GM21529 (cell line): ENCODE measurements at regions not wholly inside any gene's neighbourhood (a gene's known extent, or its start where the extent isn't known, plus 50 kb on each side); places are given as distances from the start of the nearest gene placed in this dataset.
"Not testable (repeated sequence)": the region's sequence is repeated elsewhere in the genome, so short reads cannot be mapped to it uniquely, and the experiment has no call there.

Experiments
- ATAC-seq: cut with Tn5 transposase; IDR thresholded peaks from one replicate; pipeline ENCODE4 v1.9.1; 2021; ENCODE audit not compliant: unreplicated experiment

DNA sequence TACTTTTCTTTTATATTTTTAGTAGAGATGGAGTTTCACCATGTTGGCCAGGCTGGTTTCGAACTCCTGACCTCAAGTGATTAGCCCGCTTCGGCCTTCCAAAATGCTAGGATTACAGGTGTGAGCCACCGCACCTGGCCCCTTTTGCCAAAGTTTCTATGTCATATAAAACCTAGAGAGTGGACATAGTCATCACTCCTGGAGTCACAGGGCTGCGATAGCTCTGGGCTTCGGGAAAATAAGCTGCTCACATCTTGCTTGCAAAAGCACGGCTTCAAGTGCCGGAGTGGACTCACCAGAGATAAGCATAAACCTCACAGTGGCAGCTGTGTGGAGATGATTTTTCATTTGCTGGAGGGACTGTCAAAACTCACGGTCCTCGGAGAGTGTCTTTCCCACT, 171.2 kb downstream of the TEX29 start:
- no peak for ATAC-seq

DNA sequence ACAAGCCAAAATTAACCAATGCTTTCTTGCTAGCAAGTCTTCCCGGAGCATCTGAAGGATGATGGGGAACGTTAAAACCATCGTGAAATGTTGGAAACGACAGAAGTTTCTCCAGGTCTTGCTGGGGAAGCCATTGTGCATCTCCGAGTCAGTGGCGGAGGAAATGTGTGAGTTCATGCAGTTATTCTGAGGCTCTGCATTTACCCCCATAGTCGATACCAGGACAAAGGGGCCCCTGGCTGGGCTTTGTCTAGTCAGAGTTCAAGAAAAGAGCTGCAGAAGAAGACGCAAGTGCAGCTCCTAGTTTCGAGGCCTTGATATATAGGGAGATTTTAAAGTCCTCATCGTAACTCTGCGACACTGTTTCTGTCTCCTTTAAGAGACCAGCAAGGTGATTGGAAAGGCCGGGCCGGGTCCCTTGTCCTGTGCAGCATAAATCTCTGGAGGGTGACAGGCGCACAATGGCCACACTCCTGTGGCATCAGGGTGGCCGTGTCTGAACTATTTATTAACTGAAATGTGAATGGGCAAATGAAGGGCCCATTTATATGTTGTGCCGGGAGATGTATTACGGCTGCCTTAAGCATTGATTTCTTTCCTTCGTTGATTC, 172.0 kb downstream of the TEX29 start:
- no peak for ATAC-seq

DNA sequence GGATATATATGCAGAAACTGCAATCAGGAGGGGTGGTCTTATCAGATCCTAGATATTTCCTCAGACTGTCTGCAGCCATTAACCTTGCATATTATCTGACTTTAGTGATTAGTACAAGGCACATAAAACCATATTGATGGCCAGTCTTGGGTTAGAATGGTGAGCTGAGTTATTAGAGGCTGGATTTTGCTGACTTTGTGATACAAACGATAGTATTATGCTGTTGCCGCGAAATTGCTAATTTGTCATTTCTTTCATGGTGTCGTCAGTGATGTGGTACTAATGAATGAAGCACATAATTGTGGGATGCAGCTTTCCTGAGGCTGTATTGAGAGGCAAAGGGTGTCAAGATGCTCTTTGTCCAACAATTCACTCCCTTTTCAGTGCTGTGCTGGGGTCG, 172.5 kb downstream of the TEX29 start:
- ATAC-seq = no peak

DNA sequence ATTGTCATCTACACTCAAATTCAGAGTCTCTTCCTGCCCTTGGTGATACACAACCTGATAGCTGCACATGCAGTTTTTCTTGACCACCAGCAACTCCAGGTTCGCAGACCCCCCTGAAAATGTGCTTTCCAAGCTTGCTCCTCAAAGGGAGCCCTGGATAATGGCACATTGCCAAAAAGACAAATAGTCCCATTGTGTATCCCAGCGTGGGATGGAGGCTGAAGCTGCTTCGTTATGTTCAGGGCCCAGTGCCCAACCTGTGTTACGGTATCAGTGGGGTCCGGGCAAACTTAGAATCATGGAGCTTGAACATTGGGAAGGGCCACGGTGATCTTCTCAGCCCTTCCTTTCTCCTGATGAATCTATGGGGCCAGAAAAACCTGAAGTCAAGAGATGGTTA, 173.0 kb downstream of the TEX29 start:
- no peak for ATAC-seq

DNA sequence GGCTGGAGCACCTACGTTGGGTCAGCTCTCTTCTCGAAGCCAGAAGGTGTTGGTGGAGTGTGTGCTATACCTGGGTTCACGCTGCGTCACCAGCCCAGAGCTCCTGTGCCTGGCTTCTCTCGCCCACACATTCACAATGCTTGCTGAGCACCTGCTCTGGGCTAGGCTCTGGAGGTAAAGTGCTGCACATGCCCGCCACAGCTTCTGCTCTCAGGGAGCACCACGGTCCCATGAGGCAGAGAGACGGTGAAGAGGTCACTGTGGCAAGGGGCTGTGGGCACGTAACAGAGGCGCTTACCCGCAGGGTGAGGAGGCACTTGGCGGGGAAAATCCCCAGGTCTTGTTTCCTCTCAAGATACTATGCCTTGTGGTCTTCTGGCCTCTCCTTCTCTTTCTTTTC, 174.2 kb downstream of the TEX29 start:
- ATAC-seq = no peak

DNA sequence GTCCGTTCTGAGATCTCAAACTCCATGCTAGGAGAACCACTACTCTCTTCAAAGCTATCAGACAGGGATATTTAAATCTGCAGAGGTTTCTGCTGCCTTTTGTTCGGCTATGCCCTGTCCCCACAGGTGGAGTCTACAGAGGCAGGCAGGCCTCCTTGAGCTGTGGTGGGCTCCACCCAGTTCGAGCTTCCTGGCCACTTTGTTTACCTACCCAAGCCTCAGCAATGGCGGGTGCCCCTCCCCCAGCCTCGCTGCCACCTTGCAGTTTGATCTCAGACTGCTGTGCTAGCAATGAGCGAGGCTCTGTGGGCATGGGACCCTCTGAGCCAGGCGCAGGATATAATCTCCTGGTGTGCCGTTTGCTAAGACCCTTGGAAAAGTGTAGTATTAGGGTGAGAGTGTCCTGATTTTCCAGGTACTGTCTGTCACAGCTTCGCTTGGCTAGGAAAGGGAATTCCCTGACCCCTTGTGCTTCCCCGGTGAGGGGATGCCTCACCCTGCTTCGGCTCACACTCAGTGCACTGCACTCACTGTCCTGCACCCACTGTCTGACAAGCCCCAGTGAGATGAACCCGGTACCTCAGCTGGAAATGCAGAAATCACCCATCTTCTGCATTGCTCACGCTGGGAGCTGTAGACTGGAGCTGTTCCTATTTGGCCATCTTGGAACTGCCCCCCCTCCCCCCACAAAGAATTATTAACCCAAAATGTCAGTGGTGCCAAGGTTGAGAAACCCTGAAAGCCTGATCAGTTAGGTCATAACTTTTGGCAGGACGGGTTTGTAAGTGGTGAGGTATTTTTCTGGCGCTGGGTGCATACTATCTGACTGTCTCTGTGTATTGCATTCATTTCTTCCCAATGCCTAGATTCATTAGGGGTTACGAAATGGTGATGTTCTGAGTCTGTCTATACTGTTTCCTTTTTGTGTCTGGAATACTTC, 181.4 kb downstream of the TEX29 start:
- ATAC-seq = not testable (repeated sequence)

DNA sequence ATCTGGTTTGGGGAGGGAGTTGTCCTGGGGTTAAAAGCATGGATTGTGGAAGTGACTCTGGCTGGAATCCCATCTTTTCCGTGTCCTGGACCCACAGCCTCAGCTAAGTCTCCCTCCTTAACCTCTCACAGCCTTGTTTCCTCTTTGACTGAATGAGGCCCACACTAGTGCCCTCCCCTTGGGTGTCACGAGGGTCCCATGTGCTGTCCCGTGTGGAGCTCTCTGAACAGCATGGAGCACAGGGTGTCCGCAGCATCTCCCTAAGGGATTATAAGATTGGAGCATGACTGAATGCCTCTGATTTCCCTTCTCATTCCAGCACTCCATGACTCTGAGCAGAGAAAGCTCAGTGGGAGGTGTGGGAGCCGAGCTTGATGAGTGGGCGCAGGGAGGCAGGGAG, 182.5 kb downstream of the TEX29 start:
- ATAC-seq = no peak

DNA sequence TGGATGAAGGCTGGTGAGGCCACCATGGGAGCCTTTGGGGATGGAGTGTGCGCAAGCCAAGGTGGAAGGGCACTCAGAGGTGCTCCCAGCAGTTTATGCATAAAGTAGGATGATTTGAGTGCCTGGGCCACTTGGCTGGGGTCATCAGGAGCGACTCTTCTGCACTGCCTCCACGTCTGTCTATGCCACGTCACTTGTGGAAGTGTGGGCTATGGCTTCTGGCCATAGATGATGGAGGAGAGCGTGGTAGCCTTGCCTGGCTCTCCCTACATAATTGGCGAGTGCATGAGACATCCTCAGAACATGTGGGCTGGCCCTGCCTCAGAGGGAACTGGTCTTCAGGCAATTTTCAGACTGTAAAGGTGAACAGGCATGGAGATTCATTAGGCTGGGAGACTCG, 182.9 kb downstream of the TEX29 start:
- no peak for ATAC-seq

DNA sequence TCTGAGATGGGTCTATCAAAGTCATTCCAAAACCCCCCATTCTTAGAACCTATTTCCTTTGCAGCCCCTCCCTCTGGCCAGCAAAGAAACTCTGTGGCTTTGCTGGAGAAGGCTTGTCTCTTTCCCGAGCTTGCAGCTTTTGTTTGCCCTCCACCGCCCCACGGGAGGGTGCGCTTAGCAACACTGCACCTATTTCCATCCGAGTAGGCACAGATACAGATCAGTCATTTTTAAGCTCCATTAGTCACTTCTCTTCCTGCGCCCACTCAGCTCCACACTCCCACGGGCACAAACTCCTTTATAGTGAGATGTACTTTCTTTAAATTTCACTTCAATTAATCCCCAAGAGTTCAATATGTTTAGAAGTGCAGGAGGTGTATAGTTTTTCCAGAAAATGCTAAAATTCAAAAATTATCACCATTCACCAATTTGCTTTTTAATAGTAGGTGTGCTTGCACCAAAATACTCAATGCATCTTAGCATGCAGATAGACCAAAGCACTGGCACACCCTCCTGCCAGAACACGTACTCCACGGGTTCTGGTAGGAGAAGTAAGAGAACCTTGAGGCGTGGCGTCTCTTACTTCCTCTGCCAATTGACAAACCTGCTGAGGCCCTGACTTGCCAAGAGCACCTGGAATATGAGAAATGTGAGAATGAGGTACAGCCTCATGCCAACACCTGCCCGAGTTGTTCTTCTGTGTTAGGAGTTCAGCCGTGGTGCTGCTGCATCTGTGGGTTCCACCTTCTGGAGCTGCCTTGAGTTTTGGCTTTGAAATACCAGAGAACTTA, 183.7 kb downstream of the TEX29 start:
- ATAC-seq = no peak

DNA sequence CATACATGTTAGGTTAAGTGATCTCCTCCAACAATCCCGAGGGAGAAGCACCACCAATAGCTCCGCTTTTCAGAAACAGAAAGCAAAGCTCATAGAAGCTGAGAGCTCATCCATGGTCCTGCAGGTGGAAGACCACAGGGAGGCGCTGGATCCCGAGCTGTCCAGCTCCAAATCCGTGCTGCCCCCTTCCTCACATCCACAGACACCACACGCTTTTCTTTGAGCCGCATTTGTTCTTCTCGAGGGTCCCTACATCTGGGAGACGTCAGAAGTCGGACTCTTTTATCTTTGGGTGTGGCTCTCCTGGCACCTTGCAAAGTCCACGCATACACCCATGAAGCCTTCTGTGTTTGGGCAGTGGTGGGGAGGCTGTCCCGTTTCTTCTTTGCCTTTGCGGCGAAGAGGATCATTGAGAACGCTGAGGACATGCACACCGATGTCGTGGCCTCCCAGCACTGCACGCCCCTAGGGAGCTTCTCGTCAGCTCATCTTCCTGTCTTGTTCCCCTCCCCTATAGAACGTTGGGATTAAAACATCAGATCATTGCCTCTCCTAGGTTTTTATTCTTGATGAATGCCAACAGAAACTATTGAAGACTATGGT, 184.8 kb downstream of the TEX29 start:
- ATAC-seq = no peak

DNA sequence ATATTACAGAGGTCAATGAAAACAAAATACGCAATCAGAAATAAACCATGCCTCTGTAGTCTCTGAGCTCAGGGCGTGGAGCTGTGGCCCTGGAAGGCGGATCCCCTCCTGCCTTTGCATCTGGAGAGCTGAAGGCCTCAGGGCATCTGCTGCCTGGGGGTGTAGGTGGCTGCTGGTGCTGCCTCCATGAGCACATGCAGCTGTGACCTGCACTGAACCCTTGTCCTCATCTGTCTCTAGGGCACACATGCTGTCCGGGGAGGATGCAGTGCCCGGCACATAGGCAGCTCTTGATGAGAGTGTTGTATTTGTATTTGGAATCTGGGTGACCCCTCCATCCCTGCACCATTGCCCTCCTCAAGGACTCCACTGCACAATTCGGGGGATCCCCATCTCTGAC, 185.7 kb downstream of the TEX29 start:
- no peak for ATAC-seq

DNA sequence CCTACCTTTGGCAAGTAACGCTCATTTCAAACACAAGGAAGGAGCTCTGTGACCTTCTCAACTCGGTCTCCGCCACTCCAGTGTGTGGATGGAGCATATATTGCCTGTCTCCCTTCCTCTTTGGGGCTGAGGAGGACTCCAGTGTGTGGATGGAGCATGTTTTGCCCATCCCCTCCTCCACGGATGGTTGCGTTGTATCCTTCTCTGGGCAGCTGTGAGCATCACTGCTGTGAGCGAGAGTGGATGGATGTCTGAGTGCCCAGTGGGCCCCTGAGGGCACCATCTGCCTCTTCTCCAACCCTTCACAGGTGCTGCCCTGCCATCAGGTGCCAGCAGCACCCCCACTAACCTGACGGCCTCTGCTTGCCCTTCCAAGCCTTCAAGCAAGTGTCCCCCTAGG, 186.2 kb downstream of the TEX29 start:
- no peak for ATAC-seq

DNA sequence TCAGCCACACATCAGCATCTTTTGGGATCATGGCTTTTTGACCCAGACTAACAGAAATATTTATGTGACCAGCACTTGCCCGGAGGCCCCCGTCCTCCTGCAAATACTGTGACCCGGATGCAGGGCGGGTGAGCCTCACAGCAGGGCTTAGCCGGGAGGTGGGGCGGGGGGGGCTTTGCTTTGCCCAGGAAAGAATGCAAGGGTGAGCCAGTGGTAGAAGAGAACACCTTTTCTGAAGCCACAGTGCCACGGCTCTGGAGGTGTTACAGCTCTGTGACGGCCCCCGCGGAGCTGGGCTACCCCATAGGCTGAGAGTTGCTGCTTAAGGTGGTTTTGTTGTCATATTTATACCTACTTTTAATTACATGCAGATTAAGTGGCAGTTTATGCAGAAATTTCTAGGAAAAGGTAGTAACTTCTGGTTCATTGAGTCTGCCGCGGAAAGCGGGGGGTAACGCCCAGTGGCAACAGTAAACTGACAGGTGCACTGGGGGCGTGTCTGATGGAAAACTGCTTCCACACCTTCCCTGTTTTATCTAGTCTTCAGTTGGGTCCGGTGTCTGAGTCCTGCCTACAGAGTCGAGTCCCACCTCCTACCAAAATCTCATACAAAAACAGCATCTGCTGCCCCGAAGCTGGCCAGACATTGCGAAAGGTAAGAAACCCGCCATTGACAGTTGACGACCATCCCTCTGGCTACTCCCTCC, 187.9 kb downstream of the TEX29 start:
- no peak for ATAC-seq

DNA sequence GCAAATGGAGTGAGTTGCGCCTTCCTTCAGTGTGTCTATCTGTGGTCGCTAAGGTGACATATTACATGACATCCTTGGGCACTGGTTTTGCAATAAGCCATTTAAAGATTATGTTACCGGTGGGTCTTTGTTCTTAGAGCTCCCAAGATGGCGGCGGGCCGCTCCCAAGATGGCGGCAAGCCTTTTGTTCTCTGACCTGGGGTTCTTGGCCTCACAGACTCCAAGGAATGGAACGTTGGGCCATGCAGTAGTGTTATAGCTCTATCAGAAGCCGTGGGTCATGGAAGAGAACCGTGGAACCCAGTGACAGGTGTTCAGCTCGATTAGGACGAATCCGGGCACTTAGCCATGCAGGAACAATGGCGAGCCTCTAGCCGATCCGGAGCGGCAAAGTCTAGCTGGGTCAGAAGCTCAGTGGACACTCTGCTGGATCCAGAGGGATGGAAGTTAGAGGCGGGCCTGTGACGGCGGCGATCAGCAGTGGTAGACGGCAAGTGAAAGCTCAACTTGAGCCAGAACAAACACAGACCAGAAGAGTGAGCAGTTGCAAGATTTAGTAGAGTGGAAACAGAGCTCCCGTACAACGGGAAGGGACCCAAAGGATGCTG, 188.6 kb downstream of the TEX29 start:
- ATAC-seq = no peak

DNA sequence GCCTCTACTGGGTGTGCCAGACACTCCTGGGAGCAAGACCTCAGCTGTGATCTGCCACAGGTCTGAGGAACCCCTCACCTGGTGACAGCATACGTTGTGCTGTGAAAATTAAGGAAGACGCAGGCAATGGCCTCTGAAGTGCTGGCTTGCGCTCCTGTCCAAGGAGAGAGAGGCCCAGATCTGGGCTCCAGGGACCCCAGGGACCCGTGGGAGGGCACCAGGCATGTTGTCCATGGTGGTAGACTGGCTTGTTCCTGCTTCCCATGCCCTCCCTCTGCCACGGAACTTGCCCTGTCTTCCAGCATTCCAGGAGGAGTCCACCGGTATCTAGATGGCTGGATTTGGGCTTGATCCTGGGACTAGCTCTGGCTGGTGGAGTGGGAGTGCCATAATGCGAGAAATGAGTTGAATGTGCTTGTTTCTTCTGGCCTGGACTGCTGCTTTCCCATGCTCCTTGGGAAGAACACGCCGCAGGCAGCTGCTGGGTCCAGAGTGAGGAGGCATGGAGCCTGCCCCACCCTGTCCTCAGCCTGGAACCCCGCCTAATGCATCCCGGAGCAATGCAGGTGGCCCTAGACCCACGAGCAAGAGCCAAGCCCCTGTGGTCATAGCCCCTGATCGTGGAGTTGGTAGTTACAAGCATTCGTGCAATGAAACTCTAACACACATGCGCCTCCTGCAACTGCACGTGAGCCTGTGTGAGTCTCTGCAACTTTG, 190.2 kb downstream of the TEX29 start:
- ATAC-seq = no peak

DNA sequence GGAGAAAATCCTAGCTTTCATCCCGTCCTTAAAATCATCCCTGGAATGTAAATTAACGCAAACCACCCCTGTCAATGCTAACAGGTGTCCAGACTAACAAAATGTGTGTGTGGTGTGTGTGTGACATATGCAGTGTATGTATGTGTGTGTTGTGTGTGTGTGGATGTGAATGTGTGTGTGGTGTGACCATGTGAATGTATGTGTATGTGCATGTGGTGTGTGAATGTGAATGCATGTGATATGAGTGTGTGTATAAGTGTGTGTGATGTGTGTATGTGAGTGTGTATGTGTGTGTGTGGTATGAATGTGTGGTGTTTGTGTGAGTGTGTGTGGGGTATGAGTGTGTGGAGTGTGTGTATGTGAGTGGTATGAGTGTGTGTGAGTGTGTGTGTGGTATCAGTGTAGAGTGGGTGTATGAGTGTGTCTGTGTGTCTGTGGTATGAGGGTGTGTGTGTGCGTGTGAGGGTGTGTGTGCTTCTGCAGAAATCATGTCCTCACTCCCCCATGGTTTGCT, 190.8 kb downstream of the TEX29 start:
- ATAC-seq = no peak

DNA sequence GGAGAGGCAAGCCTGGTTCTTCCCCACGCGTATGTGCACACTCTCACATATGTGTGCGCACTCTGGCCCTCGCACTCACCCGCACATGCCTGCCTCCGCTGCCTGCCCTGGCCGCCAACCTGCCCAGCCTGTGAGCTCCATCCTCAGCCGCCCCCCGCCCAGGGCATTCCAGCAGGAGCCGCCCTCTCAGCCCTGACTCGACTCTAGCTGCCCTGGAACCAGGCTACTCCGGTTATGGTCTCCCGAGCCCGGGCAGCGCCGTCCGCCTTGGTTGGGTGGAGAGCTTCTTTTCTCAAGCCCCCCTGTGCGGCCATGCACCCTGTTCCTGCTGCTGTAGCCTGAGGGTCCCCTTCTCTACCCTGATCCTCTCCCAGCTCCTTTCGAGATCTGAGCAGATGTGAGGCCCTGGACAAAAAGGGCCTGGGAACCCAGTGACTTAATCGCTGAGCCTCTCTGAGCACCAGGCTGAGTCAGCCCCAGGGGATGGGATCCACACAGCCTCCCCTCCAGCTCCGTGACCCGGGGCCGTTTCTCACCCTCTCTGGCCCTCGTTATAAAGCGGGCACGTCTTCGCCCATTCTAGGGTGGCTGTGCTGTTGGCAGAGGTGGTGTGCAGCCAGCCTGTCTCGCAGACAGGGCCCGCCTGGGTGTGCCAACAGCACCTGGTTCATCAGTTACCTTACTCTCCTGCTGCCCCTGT, 191.5 kb downstream of the TEX29 start:
- no peak for ATAC-seq

DNA sequence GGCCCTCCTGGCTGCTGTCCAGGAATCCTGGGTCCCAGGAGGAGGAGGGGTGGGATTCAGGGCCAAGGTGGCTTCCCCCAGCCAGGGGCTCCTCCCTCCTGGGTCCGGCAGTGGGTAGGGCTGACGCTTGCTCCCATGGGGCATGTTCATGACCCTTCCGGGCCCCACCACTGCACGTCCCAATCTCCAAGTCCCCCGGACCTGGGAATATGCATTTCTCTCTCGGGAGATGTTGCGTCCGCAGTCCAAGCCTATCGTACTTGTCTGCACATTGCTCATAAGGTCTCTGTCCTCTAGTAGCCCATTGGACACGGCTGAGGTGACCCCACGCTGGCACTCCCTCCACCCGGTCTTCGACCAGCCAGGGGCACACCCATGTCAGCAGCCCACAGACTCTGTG, 192.3 kb downstream of the TEX29 start:
- ATAC-seq = no peak
